GM10266 (cell line): ENCODE measurements at regions not wholly inside any gene's neighbourhood (a gene's known extent, or its start where the extent isn't known, plus 50 kb on each side); places are given as distances from the start of the nearest gene placed in this dataset.
"Not testable (repeated sequence)": the region's sequence is repeated elsewhere in the genome, so short reads cannot be mapped to it uniquely, and the experiment has no call there.

Experiments used
- DNase-seq: peaks from one replicate; pipeline ENCODE4 v3.0.0; 2012; ENCODE audit errors: extremely low spot score
- CTCF ChIP-seq: IDR thresholded peaks from 2 replicates; pipeline ENCODE4 v1.5.1; 2012; ENCODE audit warnings: mild to moderate bottlenecking, low read depth; ENCODE audit not compliant: control insufficient read depth, insufficient read depth; ENCODE audit errors: missing control alignments

- no peak for TF ChIP-seq CTCF
- DNase-seq, result no peak
Observed at GRCh38 chr16:77488652-77489051, 53.8 kb upstream of the ADAMTS18 start.

- TF ChIP-seq CTCF, result no peak
- DNase-seq, result no peak
Observed at GRCh38 chr16:77491091-77491490, 56.3 kb upstream of the ADAMTS18 start.

GRCh38 chr16:77496934-77497333, 62.1 kb upstream of the ADAMTS18 start:
- no peak for DNase-seq
- TF ChIP-seq CTCF, result no peak

- DNase-seq, result no peak
- no peak for TF ChIP-seq CTCF
Observed at GRCh38 chr16:77499373-77500285, 64.8 kb upstream of the ADAMTS18 start.

- TF ChIP-seq CTCF, result no peak
- DNase-seq, result no peak
Observed at GRCh38 chr16:77500286-77500598, 65.4 kb upstream of the ADAMTS18 start.

- no peak for DNase-seq
- no peak for TF ChIP-seq CTCF
Observed at GRCh38 chr16:77500934-77501664, 66.3 kb upstream of the ADAMTS18 start.

- TF ChIP-seq CTCF, result no peak
- no peak for DNase-seq
Observed at GRCh38 chr16:77502448-77502847, 67.6 kb upstream of the ADAMTS18 start.

GRCh38 chr16:77506492-77506891, 71.7 kb upstream of the ADAMTS18 start:
- not testable (repeated sequence) for DNase-seq
